C4-2B (cell line): ENCODE measurements at regions not wholly inside any gene's neighbourhood (a gene's known extent, or its start where the extent isn't known, plus 50 kb on each side); places are given as distances from the start of the nearest gene placed in this dataset.

Source experiments
- H3K27ac ChIP-seq: fragments of 450-650 bp; 2 replicates; pipeline ENCODE4 v1.5.1; 2017
- ZFX ChIP-seq: fragments of 450-650 bp; IDR thresholded peaks from 2 replicates; pipeline ENCODE4 v1.6.1; 2017
- TF ChIP-seq, protein P1 (sequence below): fragments of 450-650 bp; conservative IDR thresholded peaks from 2 replicates; pipeline ENCODE4 v1.5.1; 2017; ENCODE audit warnings: mild to moderate bottlenecking

DNA sequence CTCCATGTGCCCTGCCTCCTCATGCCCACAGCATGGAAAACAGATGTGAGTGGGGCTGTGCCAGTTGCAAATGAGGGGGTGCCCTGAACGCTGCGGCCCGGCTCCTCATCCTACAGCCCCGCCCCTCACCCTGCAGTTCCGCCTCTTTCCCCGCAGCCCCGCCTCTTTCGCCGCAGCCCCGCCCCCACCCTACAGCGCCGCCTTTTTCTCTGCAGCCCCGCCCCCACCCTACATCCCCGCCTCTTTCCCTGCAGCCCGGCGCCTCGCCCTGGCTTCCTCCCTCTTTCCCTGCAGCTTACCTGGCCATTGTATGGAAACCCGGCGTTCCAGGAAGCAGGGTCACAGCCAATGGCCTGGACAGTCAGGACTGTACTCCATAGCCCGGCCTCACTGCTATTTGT is 284.9 kb downstream of the TLE3 start:
- TF ChIP-seq, protein P1, sequence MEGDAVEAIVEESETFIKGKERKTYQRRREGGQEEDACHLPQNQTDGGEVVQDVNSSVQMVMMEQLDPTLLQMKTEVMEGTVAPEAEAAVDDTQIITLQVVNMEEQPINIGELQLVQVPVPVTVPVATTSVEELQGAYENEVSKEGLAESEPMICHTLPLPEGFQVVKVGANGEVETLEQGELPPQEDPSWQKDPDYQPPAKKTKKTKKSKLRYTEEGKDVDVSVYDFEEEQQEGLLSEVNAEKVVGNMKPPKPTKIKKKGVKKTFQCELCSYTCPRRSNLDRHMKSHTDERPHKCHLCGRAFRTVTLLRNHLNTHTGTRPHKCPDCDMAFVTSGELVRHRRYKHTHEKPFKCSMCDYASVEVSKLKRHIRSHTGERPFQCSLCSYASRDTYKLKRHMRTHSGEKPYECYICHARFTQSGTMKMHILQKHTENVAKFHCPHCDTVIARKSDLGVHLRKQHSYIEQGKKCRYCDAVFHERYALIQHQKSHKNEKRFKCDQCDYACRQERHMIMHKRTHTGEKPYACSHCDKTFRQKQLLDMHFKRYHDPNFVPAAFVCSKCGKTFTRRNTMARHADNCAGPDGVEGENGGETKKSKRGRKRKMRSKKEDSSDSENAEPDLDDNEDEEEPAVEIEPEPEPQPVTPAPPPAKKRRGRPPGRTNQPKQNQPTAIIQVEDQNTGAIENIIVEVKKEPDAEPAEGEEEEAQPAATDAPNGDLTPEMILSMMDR = no peak
- no peak for TF ChIP-seq ZFX
- no peak overlapping the region for H3K27ac ChIP-seq

GRCh38 chr15:69813881-69814280 is 283.8 kb downstream of the TLE3 start:
- H3K27ac ChIP-seq = no peak overlapping the region
- TF ChIP-seq ZFX = no peak
- TF ChIP-seq, protein P1 = no peak

GRCh38 chr15:69814932-69815331 is 282.8 kb downstream of the TLE3 start:
- no peak overlapping the region for H3K27ac ChIP-seq
- TF ChIP-seq, protein P1 = no peak
- TF ChIP-seq ZFX = no peak

- TF ChIP-seq, protein P1 = no peak
- TF ChIP-seq ZFX = no peak
- no peak overlapping the region for H3K27ac ChIP-seq
These were observed 281.9 kb downstream of the TLE3 start for GRCh38 chr15:69815793-69816192.

DNA sequence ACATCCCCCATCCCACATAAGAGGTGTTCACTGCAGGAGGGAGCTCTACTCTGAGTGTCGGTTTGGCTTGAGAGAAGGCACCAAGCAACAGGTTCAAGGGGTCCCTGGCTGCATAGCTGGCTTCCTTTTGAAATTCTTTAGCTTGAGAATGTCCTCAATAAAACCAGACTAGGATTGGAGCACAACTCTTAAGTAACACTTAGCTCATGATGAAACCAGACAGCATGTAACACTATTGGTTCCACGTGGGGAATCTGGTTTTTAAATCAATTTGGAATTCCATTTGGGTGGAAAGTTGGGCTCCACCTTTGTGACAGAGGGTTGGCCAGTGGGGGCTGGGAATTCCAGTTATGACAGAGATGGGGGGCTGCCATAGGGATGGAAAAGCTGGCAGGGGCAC is 281.2 kb downstream of the TLE3 start:
- no peak overlapping the region for H3K27ac ChIP-seq
- no peak for TF ChIP-seq ZFX
- TF ChIP-seq, protein P1 = no peak

- no peak overlapping the region for H3K27ac ChIP-seq
- TF ChIP-seq ZFX = no peak
- TF ChIP-seq, protein P1 = no peak
These were observed 279.2 kb downstream of the TLE3 start for GRCh38 chr15:69818529-69818928.

GRCh38 chr15:69819371-69819770 is 278.3 kb downstream of the TLE3 start:
- TF ChIP-seq, protein P1 = no peak
- TF ChIP-seq ZFX = no peak
- H3K27ac ChIP-seq = no peak overlapping the region
